ENCODE measurements at regions not wholly inside any gene's neighbourhood (a gene's known extent, or its start where the extent isn't known, plus 50 kb on each side); places are given as distances from the start of the nearest gene placed in this dataset.
A peak's percentile ranks its signal among the peaks of the same experiment; 100 is the strongest.
"Not testable (repeated sequence)": the region's sequence is repeated elsewhere in the genome, so short reads cannot be mapped to it uniquely, and the experiment has no call there.

DNA sequence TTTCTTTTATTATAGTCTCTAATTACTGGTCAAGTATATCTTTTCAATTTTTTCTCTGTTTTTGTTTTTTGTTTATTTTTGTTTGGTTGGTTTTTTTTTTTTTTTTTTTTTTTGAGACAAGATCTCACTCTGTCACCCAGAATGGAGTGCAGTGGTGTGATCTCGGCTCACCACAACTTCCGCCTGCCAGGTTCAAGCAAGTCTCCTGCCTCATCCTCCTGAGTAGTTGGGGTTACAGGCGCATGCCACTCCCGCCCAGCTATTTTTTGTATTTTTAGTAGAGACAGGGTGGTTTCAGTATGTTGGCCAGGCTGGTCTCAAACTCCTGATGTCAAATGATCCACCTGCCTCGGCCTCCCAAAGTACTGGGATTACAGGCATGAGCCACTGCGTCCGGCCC is 94.4 kb upstream of the LY86 start:
- not testable (repeated sequence) for H3K9me3 ChIP-seq (ENCODE audit: insufficient read depth, low read depth, low read length); H3K4me3 ChIP-seq (ENCODE audit: low read depth, low read length); H3K27ac ChIP-seq (ENCODE audit: low read depth, low read length); H2BK120ac ChIP-seq (ENCODE audit: insufficient read depth, low read length, poor library complexity); H3K4ac ChIP-seq (ENCODE audit: low read depth, low read length); H3K18ac ChIP-seq (ENCODE audit: low read length); H3K4me2 ChIP-seq (ENCODE audit: low read length); H3K27me3 ChIP-seq (ENCODE audit: insufficient read depth, low read length); H3K9ac ChIP-seq (ENCODE audit: low read length); H4K91ac ChIP-seq (ENCODE audit: low read depth, low read length); H4K8ac ChIP-seq (ENCODE audit: low read depth, low read length); H4K12ac ChIP-seq (ENCODE audit: low read depth, low read length); H3K36me3 ChIP-seq (ENCODE audit: control insufficient read depth in 1 of 2, insufficient read depth in 2 of 2, low read length in 2 of 2); H2BK12ac ChIP-seq (ENCODE audit: low read length); H2BK5ac ChIP-seq (ENCODE audit: low read depth, low read length, poor library complexity); H2AK5ac ChIP-seq (ENCODE audit: low read length); DNase-seq; H3K79me1 ChIP-seq (ENCODE audit: low read length); H3K23ac ChIP-seq (ENCODE audit: low read length); H3K4me1 ChIP-seq (ENCODE audit: control insufficient read depth in 1 of 2, insufficient read depth in 2 of 2, low read length in 2 of 2); H2AFZ ChIP-seq (ENCODE audit: insufficient read depth, low read length, poor library complexity); H3K79me2 ChIP-seq (ENCODE audit: control insufficient read depth, insufficient read depth, low read length, poor library complexity); H3K14ac ChIP-seq (ENCODE audit: low read length)
- WGBS (ENCODE audit: extremely low coverage, insufficient coverage, insufficient read length), result no CpG with 5 or more reads among the region's 7 CpGs

DNA sequence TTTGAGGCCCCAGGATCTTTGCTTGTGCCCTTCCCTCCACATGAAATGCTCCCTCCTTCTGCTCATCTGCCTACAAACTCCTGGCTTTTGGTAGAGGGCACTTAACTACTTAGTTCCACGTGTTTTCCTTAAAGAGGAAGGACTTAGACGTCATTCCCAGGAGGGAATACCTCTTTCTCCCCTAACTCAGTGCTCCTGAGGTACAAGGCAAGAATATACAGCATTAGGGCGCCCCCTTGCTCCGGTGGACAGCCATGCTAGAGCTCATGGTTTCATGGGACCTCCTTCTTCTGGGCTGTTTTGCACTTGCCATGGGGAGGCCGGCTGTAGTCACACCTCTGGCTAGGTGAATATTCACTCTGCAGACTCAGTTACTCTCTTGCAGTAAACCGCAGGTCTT is 93.8 kb upstream of the LY86 start:
- H2AFZ ChIP-seq (ENCODE audit: insufficient read depth, low read length, poor library complexity), result no peak overlapping the region
- H3K4ac ChIP-seq (ENCODE audit: low read depth, low read length), result no peak overlapping the region
- H4K91ac ChIP-seq (ENCODE audit: low read depth, low read length), result no peak overlapping the region
- H3K79me2 ChIP-seq (ENCODE audit: control insufficient read depth, insufficient read depth, low read length, poor library complexity), result no peaks in the 10 kb centered on the region
- no peak overlapping the region for H3K4me3 ChIP-seq (ENCODE audit: low read depth, low read length)
- no peak overlapping the region for H4K8ac ChIP-seq (ENCODE audit: low read depth, low read length)
- no peak overlapping the region for H2BK12ac ChIP-seq (ENCODE audit: low read length)
- no peak overlapping the region for H2AK5ac ChIP-seq (ENCODE audit: low read length)
- no CpG with 5 or more reads among the region's 6 CpGs for WGBS (ENCODE audit: extremely low coverage, insufficient coverage, insufficient read length)
- H3K9ac ChIP-seq (ENCODE audit: low read length), result no peak overlapping the region
- H3K23ac ChIP-seq (ENCODE audit: low read length), result no peak overlapping the region
- no peak overlapping the region for H4K12ac ChIP-seq (ENCODE audit: low read depth, low read length)
- H3K14ac ChIP-seq (ENCODE audit: low read length), result no peak overlapping the region
- H3K18ac ChIP-seq (ENCODE audit: low read length), result no peak overlapping the region
- H3K27me3 ChIP-seq (ENCODE audit: insufficient read depth, low read length), result no peaks in the 10 kb centered on the region
- H3K79me1 ChIP-seq (ENCODE audit: low read length), result no peaks in the 10 kb centered on the region
- no peaks in the 10 kb centered on the region for H3K4me1 ChIP-seq (ENCODE audit: control insufficient read depth in 1 of 2, insufficient read depth in 2 of 2, low read length in 2 of 2)
- no peaks in the 10 kb centered on the region for H3K36me3 ChIP-seq (ENCODE audit: control insufficient read depth in 1 of 2, insufficient read depth in 2 of 2, low read length in 2 of 2)
- no peak overlapping the region for H3K4me2 ChIP-seq (ENCODE audit: low read length)
- no peak overlapping the region for H3K27ac ChIP-seq (ENCODE audit: low read depth, low read length)
- DNase-seq, result peak; percentile 18 to 53
- no peaks in the 10 kb centered on the region for H3K9me3 ChIP-seq (ENCODE audit: insufficient read depth, low read depth, low read length)
- H2BK5ac ChIP-seq (ENCODE audit: low read depth, low read length, poor library complexity), result no peak overlapping the region
- H2BK120ac ChIP-seq (ENCODE audit: insufficient read depth, low read length, poor library complexity), result no peak overlapping the region

DNA sequence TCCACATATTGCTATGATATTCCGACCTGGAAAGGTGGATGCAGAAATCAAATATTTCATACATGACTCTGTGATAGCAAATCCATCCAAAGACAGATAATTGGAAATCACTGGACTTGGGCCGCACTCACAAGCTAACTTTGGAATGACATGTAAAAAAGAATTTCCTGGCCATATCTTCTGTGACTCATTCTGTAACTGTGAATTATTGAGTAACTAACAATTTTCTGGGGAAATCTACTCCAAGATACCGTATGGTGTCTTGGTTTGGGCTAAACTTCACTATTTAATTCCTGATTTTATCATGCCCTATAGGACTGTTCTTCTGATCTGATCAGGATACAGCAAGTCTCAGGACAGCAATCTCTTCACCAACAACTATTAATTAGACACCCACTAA is 92.7 kb upstream of the LY86 start:
- no peak overlapping the region for H3K4me3 ChIP-seq (ENCODE audit: low read depth, low read length)

DNA sequence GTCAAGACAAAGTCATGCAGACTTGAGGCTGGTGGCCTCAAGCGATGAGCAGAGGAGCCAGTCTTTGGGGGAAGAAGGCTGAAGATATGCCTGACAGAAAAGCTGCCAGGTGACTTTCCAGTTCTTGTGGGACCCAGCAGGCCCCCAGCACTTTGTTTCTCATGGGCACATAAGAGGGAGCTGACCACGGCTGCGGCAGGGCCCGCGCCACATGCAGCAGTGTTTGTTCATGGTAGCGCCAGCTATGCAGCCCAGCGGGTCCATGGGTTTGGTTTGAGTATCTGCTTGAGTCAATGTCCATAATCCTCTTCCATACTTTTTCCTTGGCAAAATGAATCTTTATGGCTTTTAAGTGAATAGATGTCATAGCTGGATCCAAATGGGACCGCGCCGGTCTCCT is 91.0 kb upstream of the LY86 start:
- H2AK5ac ChIP-seq (ENCODE audit: low read length), result no peak overlapping the region
- no peak overlapping the region for H2BK120ac ChIP-seq (ENCODE audit: insufficient read depth, low read length, poor library complexity)
- H3K9me3 ChIP-seq (ENCODE audit: insufficient read depth, low read depth, low read length), result no peaks in the 10 kb centered on the region
- no peak overlapping the region for H4K12ac ChIP-seq (ENCODE audit: low read depth, low read length)
- no peak overlapping the region for H4K8ac ChIP-seq (ENCODE audit: low read depth, low read length)
- no peak overlapping the region for H3K4me3 ChIP-seq (ENCODE audit: low read depth, low read length)
- no peaks in the 10 kb centered on the region for H3K36me3 ChIP-seq (ENCODE audit: control insufficient read depth in 1 of 2, insufficient read depth in 2 of 2, low read length in 2 of 2)
- no peak overlapping the region for H3K18ac ChIP-seq (ENCODE audit: low read length)
- no peak overlapping the region for H3K23ac ChIP-seq (ENCODE audit: low read length)
- H3K4me2 ChIP-seq (ENCODE audit: low read length), result no peak overlapping the region
- H3K27ac ChIP-seq (ENCODE audit: low read depth, low read length), result no peak overlapping the region
- H2BK12ac ChIP-seq (ENCODE audit: low read length), result no peak overlapping the region
- H3K4me1 ChIP-seq (ENCODE audit: control insufficient read depth in 1 of 2, insufficient read depth in 2 of 2, low read length in 2 of 2), result no peaks in the 10 kb centered on the region
- H2AFZ ChIP-seq (ENCODE audit: insufficient read depth, low read length, poor library complexity), result no peak overlapping the region
- no peak overlapping the region for H2BK5ac ChIP-seq (ENCODE audit: low read depth, low read length, poor library complexity)
- no peak overlapping the region for H3K9ac ChIP-seq (ENCODE audit: low read length)
- H3K4ac ChIP-seq (ENCODE audit: low read depth, low read length), result no peak overlapping the region
- H3K79me2 ChIP-seq (ENCODE audit: control insufficient read depth, insufficient read depth, low read length, poor library complexity), result no peaks in the 10 kb centered on the region
- no peaks in the 10 kb centered on the region for H3K27me3 ChIP-seq (ENCODE audit: insufficient read depth, low read length)
- H3K14ac ChIP-seq (ENCODE audit: low read length), result no peak overlapping the region
- WGBS (ENCODE audit: extremely low coverage, insufficient coverage, insufficient read length), result no CpG with 5 or more reads among the region's 10 CpGs
- no peak for DNase-seq
- no peak overlapping the region for H4K91ac ChIP-seq (ENCODE audit: low read depth, low read length)
- no peaks in the 10 kb centered on the region for H3K79me1 ChIP-seq (ENCODE audit: low read length)

More for the DNA sequence above, 92.7 kb upstream of the LY86 start:
- Histone ChIP-seq H3K4ac (ENCODE audit: low read depth, low read length) (no peak overlapping the region), H2BK12ac (ENCODE audit: low read length) (no peak overlapping the region), H4K8ac (ENCODE audit: low read depth, low read length) (no peak overlapping the region), H3K23ac (ENCODE audit: low read length) (no peak overlapping the region), H2AFZ (ENCODE audit: insufficient read depth, low read length, poor library complexity) (no peak overlapping the region), H3K27me3 (ENCODE audit: insufficient read depth, low read length) (no peaks in the 10 kb centered on the region), H3K79me2 (ENCODE audit: control insufficient read depth, insufficient read depth, low read length, poor library complexity) (no peaks in the 10 kb centered on the region), H3K4me1 (ENCODE audit: control insufficient read depth in 1 of 2, insufficient read depth in 2 of 2, low read length in 2 of 2) (no peaks in the 10 kb centered on the region), H3K9me3 (ENCODE audit: insufficient read depth, low read depth, low read length) (no peaks in the 10 kb centered on the region), H3K36me3 (ENCODE audit: control insufficient read depth in 1 of 2, insufficient read depth in 2 of 2, low read length in 2 of 2) (no peaks in the 10 kb centered on the region), H2AK5ac (ENCODE audit: low read length) (no peak overlapping the region), H3K14ac (ENCODE audit: low read length) (no peak overlapping the region), H3K79me1 (ENCODE audit: low read length) (no peaks in the 10 kb centered on the region), H2BK120ac (ENCODE audit: insufficient read depth, low read length, poor library complexity) (no peak overlapping the region), H2BK5ac (ENCODE audit: low read depth, low read length, poor library complexity) (no peak overlapping the region), H4K91ac (ENCODE audit: low read depth, low read length) (no peak overlapping the region), H3K18ac (ENCODE audit: low read length) (no peak overlapping the region), H3K9ac (ENCODE audit: low read length) (no peak overlapping the region), H4K12ac (ENCODE audit: low read depth, low read length) (no peak overlapping the region), H3K4me2 (ENCODE audit: low read length) (no peak overlapping the region), H3K27ac (ENCODE audit: low read depth, low read length) (no peak overlapping the region)
- DNase-seq, result peak in 1 of 2 donors; percentile 62
- WGBS (ENCODE audit: extremely low coverage, insufficient coverage, insufficient read length), result no CpG with 5 or more reads among the region's 3 CpGs

Measured in trophoblast cell (in vitro differentiated cells and primary cell).